Lower leg skin (tissue), 3 donors: ENCODE measurements at regions not wholly inside any gene's neighbourhood (a gene's known extent, or its start where the extent isn't known, plus 50 kb on each side); places are given as distances from the start of the nearest gene placed in this dataset.

Experiments used
- CTCF ChIP-seq, 3 donors: fragments of 450-650 bp; IDR thresholded peaks; one replicate each; pipeline ENCODE4 v1.5.1; 2016; ENCODE audit warnings: antibody characterized with exemption in 3 of 3, mild to moderate bottlenecking in 3 of 3, moderate library complexity in 2 of 3
- POLR2A ChIP-seq, 2 donors: fragments of 450-650 bp; IDR thresholded peaks; one replicate each; pipeline ENCODE4 v1.6.1; 2016 to 2017; ENCODE audit warnings: antibody characterized with exemption in 2 of 2, mild to moderate bottlenecking in 1 of 2, moderate library complexity in 1 of 2

DNA sequence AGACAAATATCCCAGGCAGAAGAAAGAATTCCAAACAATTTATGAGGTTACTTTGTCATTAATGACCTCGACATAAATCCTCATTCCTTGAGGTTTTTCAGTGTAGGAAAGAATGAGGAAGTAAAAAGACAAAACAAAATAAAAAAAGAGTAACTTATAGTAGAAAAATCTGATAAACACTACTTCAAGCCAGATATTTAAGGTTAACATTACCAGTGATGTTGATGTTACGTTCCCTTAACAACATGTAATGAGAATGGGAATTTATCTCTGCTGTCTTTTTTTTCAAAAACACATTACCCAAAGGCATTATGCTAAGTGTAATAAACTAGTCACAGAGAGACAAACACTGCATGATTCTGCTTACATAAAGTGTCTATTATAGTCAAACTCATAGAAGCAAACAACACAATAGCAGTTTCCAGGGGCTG is 935.1 kb downstream of the SLITRK1 start:
- TF ChIP-seq POLR2A (IDR thresholded peaks at IDR 0.05) (no peak), CTCF (IDR thresholded peaks at IDR 0.05) (no peak)
